Trophoblast cell (in vitro differentiated cells and primary cell): ENCODE measurements at regions not wholly inside any gene's neighbourhood (a gene's known extent, or its start where the extent isn't known, plus 50 kb on each side); places are given as distances from the start of the nearest gene placed in this dataset.
"Not testable (repeated sequence)": the region's sequence is repeated elsewhere in the genome, so short reads cannot be mapped to it uniquely, and the experiment has no call there.

ENCODE experiments used
- DNase-seq, 2 donors: peaks; one replicate each; pipeline ENCODE4 v3.0.0-alpha.2; 2016
- H2AFZ ChIP-seq: 2 replicates; pipeline ENCODE4 v1.6.1; 2013; ENCODE audit warnings: low read length, moderate library complexity, mild to moderate bottlenecking; ENCODE audit not compliant: insufficient read depth, poor library complexity
- H2AK5ac ChIP-seq: 2 replicates; pipeline ENCODE4 v1.6.1; 2013; ENCODE audit warnings: mild to moderate bottlenecking, low read length
- H2BK120ac ChIP-seq: 2 replicates; pipeline ENCODE4 v1.6.1; 2013; ENCODE audit warnings: low read length, mild to moderate bottlenecking, moderate library complexity; ENCODE audit not compliant: insufficient read depth, poor library complexity
- H2BK12ac ChIP-seq: 2 replicates; pipeline ENCODE4 v1.6.1; 2013; ENCODE audit warnings: mild to moderate bottlenecking, low read length, moderate library complexity
- H2BK5ac ChIP-seq: 2 replicates; pipeline ENCODE4 v1.6.1; 2013; ENCODE audit warnings: low read length, low read depth, moderate library complexity, mild to moderate bottlenecking; ENCODE audit not compliant: poor library complexity
- H3K14ac ChIP-seq: 2 replicates; pipeline ENCODE4 v1.6.1; 2013; ENCODE audit warnings: mild to moderate bottlenecking, low read length
- H3K18ac ChIP-seq: 2 replicates; pipeline ENCODE4 v1.6.1; 2013; ENCODE audit warnings: mild to moderate bottlenecking, low read length
- H3K23ac ChIP-seq: 2 replicates; pipeline ENCODE4 v1.6.1; 2013; ENCODE audit warnings: low read length
- H3K27ac ChIP-seq: 2 replicates; pipeline ENCODE4 v1.5.1; 2013; ENCODE audit warnings: low read depth, mild to moderate bottlenecking, inconsistent platforms, low read length, moderate library complexity
- H3K27me3 ChIP-seq: 2 replicates; pipeline ENCODE4 v1.6.1; 2013; ENCODE audit warnings: inconsistent platforms, mild to moderate bottlenecking, low read length, moderate library complexity; ENCODE audit not compliant: insufficient read depth
- H3K36me3 ChIP-seq, 2 experiments: 1 replicate in 1 of 2; 2 replicates in 1 of 2; pipeline ENCODE4 v1.6.1; 2013; ENCODE audit warnings: low read length in 2 of 2, mild to moderate bottlenecking in 2 of 2, moderate library complexity in 1 of 2; ENCODE audit not compliant: insufficient read depth in 2 of 2, control insufficient read depth in 1 of 2
- H3K4ac ChIP-seq: 2 replicates; pipeline ENCODE4 v1.6.1; 2013; ENCODE audit warnings: low read depth, mild to moderate bottlenecking, low read length, moderate library complexity
- H3K4me1 ChIP-seq, 2 experiments: 1 replicate in 1 of 2; 2 replicates in 1 of 2; pipeline ENCODE4 v1.6.1; 2013; ENCODE audit warnings: low read length in 2 of 2, mild to moderate bottlenecking in 2 of 2, moderate library complexity in 1 of 2; ENCODE audit not compliant: insufficient read depth in 2 of 2, control insufficient read depth in 1 of 2
- H3K4me2 ChIP-seq: 2 replicates; pipeline ENCODE4 v1.6.1; 2013; ENCODE audit warnings: inconsistent platforms, mild to moderate bottlenecking, low read length, moderate library complexity
- H3K4me3 ChIP-seq: 2 replicates; pipeline ENCODE4 v1.5.1; 2013; ENCODE audit warnings: mild to moderate bottlenecking, low read depth, low read length, inconsistent platforms
- H3K79me1 ChIP-seq: one replicate; pipeline ENCODE4 v1.6.1; 2013; ENCODE audit warnings: low read length
- H3K79me2 ChIP-seq: 2 replicates; pipeline ENCODE4 v1.6.1; 2013; ENCODE audit warnings: low read length, mild to moderate bottlenecking; ENCODE audit not compliant: control insufficient read depth, insufficient read depth, poor library complexity
- H3K9ac ChIP-seq: 2 replicates; pipeline ENCODE4 v1.6.1; 2013; ENCODE audit warnings: mild to moderate bottlenecking, low read length
- H3K9me3 ChIP-seq: 2 replicates; pipeline ENCODE4 v1.6.1; 2013; ENCODE audit warnings: low read depth, mild to moderate bottlenecking, control low read depth, inconsistent platforms, low read length; ENCODE audit not compliant: insufficient read depth
- H4K12ac ChIP-seq: 2 replicates; pipeline ENCODE4 v1.6.1; 2013; ENCODE audit warnings: low read depth, mild to moderate bottlenecking, low read length, moderate library complexity
- H4K8ac ChIP-seq: 2 replicates; pipeline ENCODE4 v1.6.1; 2013; ENCODE audit warnings: low read depth, mild to moderate bottlenecking, low read length, moderate library complexity
- H4K91ac ChIP-seq: one replicate; pipeline ENCODE4 v1.6.1; 2013; ENCODE audit warnings: low read depth, mild to moderate bottlenecking, low read length, moderate library complexity
- WGBS: extraction: QIAGEN DNeasy Blood & Tissue Kit; methylation state at CpG from one replicate; pipeline ENCODE4 v1.1.7; 2013; ENCODE audit warnings: missing lambda C conversion rate; ENCODE audit not compliant: insufficient read length, insufficient coverage; ENCODE audit errors: extremely low coverage; 5-methylcytosine and 5-hydroxymethylcytosine counted together

DNA sequence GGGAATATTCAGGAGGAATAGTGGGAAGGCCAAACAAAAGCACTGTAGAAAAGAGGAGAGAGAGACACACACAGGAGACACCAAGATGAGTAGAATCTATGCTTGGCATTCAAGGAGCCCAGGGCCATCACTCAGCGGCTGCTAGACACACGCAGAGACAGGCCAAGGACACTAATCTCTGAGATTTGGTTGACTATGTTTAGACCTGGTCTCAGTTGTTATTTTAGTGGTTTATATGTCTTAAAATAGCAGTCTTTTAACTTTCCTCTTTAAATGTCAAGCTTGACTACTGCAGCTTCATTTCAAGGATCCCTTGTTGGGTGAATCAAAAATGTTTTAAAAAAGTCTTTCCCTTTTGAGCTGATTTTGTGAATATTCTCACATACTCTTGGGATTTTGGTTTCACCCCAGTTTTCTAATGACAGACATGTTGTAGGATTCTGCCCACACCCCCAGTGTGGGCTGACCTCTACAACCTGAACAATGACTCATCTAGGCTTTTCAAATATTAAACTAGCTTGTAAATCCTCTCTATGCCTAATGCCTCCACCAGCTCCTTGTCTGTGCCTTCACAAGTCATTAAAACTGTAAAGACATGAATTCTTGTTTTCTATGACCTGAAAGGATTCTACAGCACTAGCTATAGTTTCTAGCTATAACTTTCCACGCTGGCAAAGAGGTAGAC lies 142.7 kb upstream of the EXOC2 start:
- DNase-seq = no peak

DNA sequence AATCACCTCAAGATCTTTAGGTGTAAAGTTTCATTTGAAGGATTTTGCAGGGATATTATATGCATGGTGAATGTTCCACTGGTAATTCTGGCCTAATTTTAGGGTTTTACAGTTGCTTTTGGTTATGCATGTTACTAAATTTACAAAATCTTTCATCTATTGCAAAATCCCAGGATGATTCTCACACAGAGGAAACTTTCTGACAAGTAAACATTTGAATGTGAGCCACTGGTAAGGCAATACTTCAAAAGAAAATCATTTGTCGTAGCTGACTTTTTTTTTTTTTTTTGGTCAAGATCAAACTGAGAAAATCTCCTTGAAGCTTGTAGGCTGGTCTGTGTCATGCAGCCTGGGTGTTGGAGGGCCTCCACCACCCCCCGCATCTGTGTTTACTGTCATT lies 141.9 kb upstream of the EXOC2 start:
- no peak overlapping the region for H2BK12ac ChIP-seq
- no peak overlapping the region for H4K8ac ChIP-seq
- no peaks in the 10 kb centered on the region for H3K9me3 ChIP-seq
- no peaks in the 10 kb centered on the region for H3K27me3 ChIP-seq
- H2BK5ac ChIP-seq = no peak overlapping the region
- H3K4me3 ChIP-seq = no peak overlapping the region
- H2AK5ac ChIP-seq = no peak overlapping the region
- H4K12ac ChIP-seq = no peak overlapping the region
- no peak overlapping the region for H3K23ac ChIP-seq
- H3K14ac ChIP-seq = no peak overlapping the region
- no peak overlapping the region for H3K27ac ChIP-seq
- no peak overlapping the region for H3K9ac ChIP-seq
- H2AFZ ChIP-seq = no peak overlapping the region
- no peak overlapping the region for H4K91ac ChIP-seq
- no peak overlapping the region for H3K4ac ChIP-seq
- WGBS = no CpG with 5 or more reads among the region's 2 CpGs
- H3K4me2 ChIP-seq = no peak overlapping the region
- H3K4me1 ChIP-seq = no peaks in the 10 kb centered on the region
- no peaks in the 10 kb centered on the region for H3K79me2 ChIP-seq
- H3K36me3 ChIP-seq = no peaks in the 10 kb centered on the region
- H3K79me1 ChIP-seq = no peaks in the 10 kb centered on the region
- H3K18ac ChIP-seq = no peak overlapping the region
- H2BK120ac ChIP-seq = no peak overlapping the region
- DNase-seq = no peak

More for the DNA sequence above, 142.7 kb upstream of the EXOC2 start:
- no peaks in the 10 kb centered on the region for H3K27me3 ChIP-seq
- no peak overlapping the region for H3K4me3 ChIP-seq
- H3K23ac ChIP-seq = no peak overlapping the region
- H3K9ac ChIP-seq = no peak overlapping the region
- H3K14ac ChIP-seq = no peak overlapping the region
- H4K12ac ChIP-seq = no peak overlapping the region
- H3K4me2 ChIP-seq = no peak overlapping the region
- no peak overlapping the region for H2AFZ ChIP-seq
- no peak overlapping the region for H4K8ac ChIP-seq
- no peak overlapping the region for H2AK5ac ChIP-seq
- no peak overlapping the region for H2BK120ac ChIP-seq
- H3K79me1 ChIP-seq = no peaks in the 10 kb centered on the region
- no peaks in the 10 kb centered on the region for H3K36me3 ChIP-seq
- no CpG with 5 or more reads among the region's 3 CpGs for whole genome bisulfite sequencing
- no peak overlapping the region for H4K91ac ChIP-seq
- H3K79me2 ChIP-seq = no peaks in the 10 kb centered on the region
- no peak overlapping the region for H3K27ac ChIP-seq
- H2BK5ac ChIP-seq = no peak overlapping the region
- no peak overlapping the region for H3K4ac ChIP-seq
- H3K18ac ChIP-seq = no peak overlapping the region
- H2BK12ac ChIP-seq = no peak overlapping the region
- H3K9me3 ChIP-seq = no peaks in the 10 kb centered on the region
- H3K4me1 ChIP-seq = no peaks in the 10 kb centered on the region

- H3K36me3 ChIP-seq = no peaks in the 10 kb centered on the region
- H3K79me2 ChIP-seq = no peaks in the 10 kb centered on the region
- DNase-seq = no peak
- no peak overlapping the region for H3K9ac ChIP-seq
- no peak overlapping the region for H3K14ac ChIP-seq
- no peak overlapping the region for H3K27ac ChIP-seq
- H2BK120ac ChIP-seq = no peak overlapping the region
- H3K4me2 ChIP-seq = no peak overlapping the region
- no peak overlapping the region for H3K18ac ChIP-seq
- no peaks in the 10 kb centered on the region for H3K27me3 ChIP-seq
- H3K79me1 ChIP-seq = no peaks in the 10 kb centered on the region
- no peaks in the 10 kb centered on the region for H3K4me1 ChIP-seq
- H4K8ac ChIP-seq = no peak overlapping the region
- H2BK12ac ChIP-seq = no peak overlapping the region
- H2AK5ac ChIP-seq = no peak overlapping the region
- H2BK5ac ChIP-seq = no peak overlapping the region
- no CpG with 5 or more reads among the region's 2 CpGs for WGBS
- H4K12ac ChIP-seq = no peak overlapping the region
- no peak overlapping the region for H4K91ac ChIP-seq
- H3K23ac ChIP-seq = no peak overlapping the region
- H3K4me3 ChIP-seq = no peak overlapping the region
- H2AFZ ChIP-seq = no peak overlapping the region
- H3K4ac ChIP-seq = no peak overlapping the region
- H3K9me3 ChIP-seq = no peaks in the 10 kb centered on the region
These were observed 141.3 kb upstream of the EXOC2 start for GRCh38 chr6:834190-834589.

- not testable (repeated sequence) for H3K79me2 ChIP-seq, H3K36me3 ChIP-seq, H2BK120ac ChIP-seq, DNase-seq, H4K12ac ChIP-seq, H3K18ac ChIP-seq, H4K8ac ChIP-seq, H3K27ac ChIP-seq, H3K27me3 ChIP-seq, H4K91ac ChIP-seq, H3K14ac ChIP-seq, H3K23ac ChIP-seq, H3K9me3 ChIP-seq, H2BK12ac ChIP-seq, H2BK5ac ChIP-seq, H3K4ac ChIP-seq, H2AK5ac ChIP-seq, H3K4me3 ChIP-seq, H2AFZ ChIP-seq, H3K4me1 ChIP-seq, H3K79me1 ChIP-seq, H3K4me2 ChIP-seq, H3K9ac ChIP-seq
- WGBS = no CpG with 5 or more reads among the region's 2 CpGs
These were observed 139.9 kb upstream of the EXOC2 start for GRCh38 chr6:832804-833203.
